Mesenchymal stem cell (in vitro differentiated cells and primary cell): ENCODE measurements at regions not wholly inside any gene's neighbourhood (a gene's known extent, or its start where the extent isn't known, plus 50 kb on each side); places are given as distances from the start of the nearest gene placed in this dataset.

Experiments
- DNase-seq: peaks from one replicate; pipeline ENCODE4 v3.0.0-alpha.2; 2013
- H2AFZ ChIP-seq: one replicate; pipeline ENCODE4 v1.6.1; 2013; ENCODE audit warnings: low read depth, mild to moderate bottlenecking, control low read depth, inconsistent platforms, low read length, moderate library complexity
- H2AK5ac ChIP-seq: 2 replicates; pipeline ENCODE4 v1.6.1; 2013; ENCODE audit warnings: low read length, moderate library complexity, mild to moderate bottlenecking, inconsistent platforms; ENCODE audit not compliant: severe bottlenecking
- H2BK120ac ChIP-seq: one replicate; pipeline ENCODE4 v1.6.1; 2013; ENCODE audit warnings: low read depth, mild to moderate bottlenecking, inconsistent platforms, low read length, moderate library complexity
- H2BK12ac ChIP-seq, 2 experiments: one replicate each; pipeline ENCODE4 v1.6.1; 2013; ENCODE audit warnings: inconsistent platforms in 2 of 2, low read length in 2 of 2, mild to moderate bottlenecking in 2 of 2, moderate library complexity in 2 of 2, control low read depth in 1 of 2
- H2BK15ac ChIP-seq: one replicate; pipeline ENCODE4 v1.6.1; 2013; ENCODE audit warnings: mild to moderate bottlenecking, low read depth, inconsistent platforms; ENCODE audit not compliant: poor library complexity, severe bottlenecking
- H2BK5ac ChIP-seq: 2 replicates; pipeline ENCODE4 v1.6.1; 2013; ENCODE audit warnings: low read depth, mild to moderate bottlenecking, low read length, control low read depth, inconsistent platforms; ENCODE audit not compliant: poor library complexity, severe bottlenecking
- H3K14ac ChIP-seq, 2 experiments: one replicate each; pipeline ENCODE4 v1.6.1; 2013; ENCODE audit warnings: inconsistent platforms in 2 of 2, low read length in 2 of 2, control low read depth in 1 of 2, mild to moderate bottlenecking in 1 of 2, moderate library complexity in 1 of 2
- H3K18ac ChIP-seq, 2 experiments: one replicate each; pipeline ENCODE4 v1.6.1; 2013; ENCODE audit warnings: inconsistent platforms in 2 of 2, low read length in 2 of 2, control low read depth in 1 of 2, low read depth in 1 of 2, mild to moderate bottlenecking in 1 of 2
- H3K23ac ChIP-seq, 2 experiments: one replicate each; pipeline ENCODE4 v1.6.1; 2013; ENCODE audit warnings: inconsistent platforms in 2 of 2, low read length in 2 of 2, mild to moderate bottlenecking in 2 of 2, moderate library complexity in 2 of 2, control low read depth in 1 of 2
- H3K27ac ChIP-seq: 2 replicates; pipeline ENCODE4 v1.5.1; 2013; ENCODE audit warnings: mild to moderate bottlenecking, moderate library complexity, low read length, control low read depth, inconsistent platforms; ENCODE audit not compliant: poor library complexity, severe bottlenecking
- H3K27me3 ChIP-seq, 2 experiments: 2 replicates each; pipeline versions ENCODE4 v1.6.1 to v1.7.0; 2013; ENCODE audit warnings: low read length in 2 of 2, mild to moderate bottlenecking in 2 of 2, moderate library complexity in 2 of 2, control low read depth in 1 of 2, inconsistent platforms in 1 of 2; ENCODE audit not compliant: control insufficient read depth in 1 of 2, insufficient read depth in 1 of 2
- H3K36me3 ChIP-seq, 2 experiments: 2 replicates each; pipeline versions ENCODE4 v1.6.1 to v1.7.0; 2013; ENCODE audit warnings: low read length in 2 of 2, control low read depth in 1 of 2, inconsistent platforms in 1 of 2, low read depth in 1 of 2, mild to moderate bottlenecking in 1 of 2; ENCODE audit not compliant: insufficient read depth in 2 of 2, control insufficient read depth in 1 of 2
- H3K4ac ChIP-seq, 2 experiments: one replicate each; pipeline ENCODE4 v1.6.1; 2013; ENCODE audit warnings: inconsistent platforms in 2 of 2, low read length in 2 of 2, mild to moderate bottlenecking in 2 of 2, moderate library complexity in 2 of 2, control low read depth in 1 of 2, low read depth in 1 of 2
- H3K4me1 ChIP-seq: 2 replicates; pipeline ENCODE4 v1.6.1; 2013; ENCODE audit warnings: low read depth, low read length, control low read depth; ENCODE audit not compliant: control insufficient read depth, insufficient read depth
- H3K4me2 ChIP-seq: 2 replicates; pipeline ENCODE4 v1.6.1; 2013; ENCODE audit warnings: low read length, mild to moderate bottlenecking, inconsistent platforms; ENCODE audit not compliant: poor library complexity, severe bottlenecking
- H3K4me3 ChIP-seq, 2 experiments: 2 replicates each; pipeline versions ENCODE4 v1.5.1 to v1.7.0; 2013; ENCODE audit warnings: low read length in 2 of 2, mild to moderate bottlenecking in 2 of 2, control low read depth in 1 of 2, low read depth in 1 of 2; ENCODE audit not compliant: insufficient read depth in 1 of 2
- H3K79me1 ChIP-seq: replicated peaks from 2 replicates; pipeline ENCODE4 v1.6.1; 2013; ENCODE audit warnings: mild to moderate bottlenecking, control low read depth, low read length, inconsistent platforms; ENCODE audit not compliant: poor library complexity, severe bottlenecking
- H3K9ac ChIP-seq: 2 replicates; pipeline ENCODE4 v1.7.0; 2013; ENCODE audit warnings: mild to moderate bottlenecking, low read length, moderate library complexity
- H3K9me3 ChIP-seq: 2 replicates; pipeline ENCODE4 v1.7.0; 2013; ENCODE audit warnings: mild to moderate bottlenecking, low read length; ENCODE audit not compliant: control insufficient read depth
- H4K8ac ChIP-seq: one replicate; pipeline ENCODE4 v1.6.1; 2013; ENCODE audit warnings: inconsistent platforms, mild to moderate bottlenecking, low read length, moderate library complexity
- H4K91ac ChIP-seq: one replicate; pipeline ENCODE4 v1.6.1; 2013; ENCODE audit warnings: mild to moderate bottlenecking, low read length, inconsistent platforms
- WGBS: methylation state at CpG from one replicate; pipeline ENCODE4 v1.1.7; 2013; ENCODE audit warnings: mixed read lengths; 5-methylcytosine and 5-hydroxymethylcytosine counted together

DNA sequence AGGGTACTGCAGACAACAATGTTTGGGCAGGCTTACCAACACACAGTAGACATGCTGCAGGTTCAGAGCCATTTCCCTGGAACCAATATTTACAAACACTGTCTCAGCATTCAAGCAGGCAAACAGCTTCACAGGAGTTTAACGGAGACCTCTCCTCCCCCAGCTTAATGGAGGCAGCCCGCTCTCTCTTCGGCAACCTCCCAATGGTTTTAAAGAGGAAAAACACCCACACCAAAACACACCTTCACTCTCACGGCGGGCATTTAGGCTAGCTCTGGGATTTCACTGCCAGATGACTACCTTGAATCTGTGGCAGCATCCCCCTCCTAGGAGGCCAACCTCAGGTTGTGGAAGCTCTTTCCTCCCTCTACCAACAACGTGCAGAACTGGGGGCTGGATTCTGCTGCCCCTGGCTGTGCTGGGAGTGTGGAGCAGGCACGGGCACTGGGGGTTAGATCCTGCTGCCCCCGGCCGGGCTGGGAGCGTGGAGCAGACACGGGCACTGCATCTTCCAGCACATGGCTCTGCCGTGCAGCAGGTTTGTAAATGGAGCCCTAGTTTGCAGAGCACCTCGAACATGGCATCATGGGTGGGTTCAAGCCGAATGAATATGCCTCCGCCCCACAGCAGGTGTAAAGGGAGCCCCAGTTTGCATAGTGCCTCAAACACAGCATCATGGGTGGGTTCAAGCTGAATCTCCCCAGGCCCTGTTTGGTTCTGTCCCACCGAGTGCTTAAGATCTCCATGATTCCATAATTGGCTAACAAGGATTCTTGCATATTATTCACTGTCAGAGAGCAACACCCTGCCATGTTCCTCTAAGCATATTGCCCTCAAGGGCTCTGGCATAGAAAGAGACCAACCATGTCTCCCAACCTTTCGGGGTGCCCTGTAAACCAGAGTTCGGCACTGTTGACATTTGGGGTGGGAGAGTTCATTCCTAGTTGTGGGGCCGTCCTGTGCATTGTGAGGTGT, 86.4 kb downstream of the RBFOX3 start:
- H3K9me3 ChIP-seq: no peaks in the 10 kb centered on the region
- no peak overlapping the region for H3K4ac ChIP-seq
- no peaks in the 10 kb centered on the region for H3K36me3 ChIP-seq
- no peak overlapping the region for H2AFZ ChIP-seq
- no peak overlapping the region for H2BK15ac ChIP-seq
- H3K14ac ChIP-seq: no peak overlapping the region
- no peak overlapping the region for H2BK12ac ChIP-seq
- no peak overlapping the region for H3K4me2 ChIP-seq
- no peaks in the 10 kb centered on the region for H3K4me1 ChIP-seq
- no peak overlapping the region for H2BK5ac ChIP-seq
- H2BK120ac ChIP-seq: no peak overlapping the region
- DNase-seq: no peak
- H3K18ac ChIP-seq: no peak overlapping the region
- WGBS: 75% methylated on average over 18 of the region's 19 CpGs
- no peak overlapping the region for H2AK5ac ChIP-seq
- H4K8ac ChIP-seq: no peak overlapping the region
- no peak overlapping the region for H3K4me3 ChIP-seq
- H3K27me3 ChIP-seq: peaks cover 0 to 88% of the 10 kb centered on the region in 2 experiments
- H3K79me1 ChIP-seq: no peaks in the 10 kb centered on the region
- H3K23ac ChIP-seq: no peak overlapping the region
- H3K27ac ChIP-seq: no peak overlapping the region
- no peak overlapping the region for H3K9ac ChIP-seq
- no peak overlapping the region for H4K91ac ChIP-seq

DNA sequence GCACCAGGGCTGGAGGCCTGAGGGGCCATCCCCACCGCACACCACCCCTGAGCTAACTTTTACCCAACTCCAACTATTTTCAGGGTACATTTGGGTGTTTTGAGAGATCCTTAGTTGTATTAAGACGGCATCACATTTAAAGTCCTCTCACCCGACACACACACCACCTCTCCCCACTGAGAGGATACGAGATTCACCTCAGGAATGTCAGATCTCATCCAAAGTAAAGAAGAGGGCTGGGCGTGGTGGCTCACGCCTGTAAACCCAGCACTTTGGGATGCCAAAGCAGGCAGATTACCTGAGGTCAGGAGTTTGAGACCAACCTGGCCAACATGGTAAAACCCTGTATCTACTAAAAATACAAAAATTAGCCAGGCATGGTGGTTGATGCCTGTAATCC, 88.4 kb downstream of the RBFOX3 start:
- Histone ChIP-seq H3K36me3 (no peaks in the 10 kb centered on the region), H3K4me3 (no peak overlapping the region), H2BK12ac (no peak overlapping the region), H3K14ac (no peak overlapping the region), H3K27me3 (peaks cover 0 to 89% of the 10 kb centered on the region in 2 experiments), H3K18ac (no peak overlapping the region), H2BK120ac (no peak overlapping the region), H2AFZ (no peak overlapping the region), H3K79me1 (no peaks in the 10 kb centered on the region), H3K9ac (no peak overlapping the region), H3K4ac (no peak overlapping the region), H3K4me1 (no peaks in the 10 kb centered on the region), H3K4me2 (no peak overlapping the region), H2BK5ac (no peak overlapping the region), H4K8ac (no peak overlapping the region), H3K27ac (no peak overlapping the region), H2BK15ac (no peak overlapping the region), H2AK5ac (no peak overlapping the region), H4K91ac (no peak overlapping the region), H3K9me3 (no peaks in the 10 kb centered on the region), H3K23ac (no peak overlapping the region)
- no peak for DNase-seq
- WGBS: 77% methylated on average over 5 of the region's 6 CpGs

DNA sequence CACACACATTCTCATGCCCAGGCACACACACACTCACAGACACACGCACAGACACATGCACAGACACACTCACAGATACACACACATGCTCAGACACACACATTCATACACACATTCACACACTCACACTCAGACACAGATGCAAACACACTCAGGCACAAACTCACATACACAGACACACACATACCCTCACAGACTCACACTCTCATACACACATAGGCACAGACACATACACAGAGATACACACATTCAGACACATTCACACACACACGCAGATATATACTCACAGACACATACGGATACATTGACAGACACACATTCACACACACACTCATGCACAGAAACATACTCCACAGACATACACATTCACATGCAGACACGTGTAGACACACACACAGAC, 89.6 kb downstream of the RBFOX3 start:
- Histone ChIP-seq H3K23ac (no peak overlapping the region), H2BK12ac (no peak overlapping the region), H2BK15ac (no peak overlapping the region), H3K27ac (no peak overlapping the region), H3K18ac (no peak overlapping the region), H3K4me3 (no peak overlapping the region), H3K14ac (no peak overlapping the region), H4K91ac (no peak overlapping the region), H3K36me3 (no peaks in the 10 kb centered on the region), H3K4ac (no peak overlapping the region), H3K27me3 (peaks cover 0 to 87% of the 10 kb centered on the region in 2 experiments), H3K4me1 (no peaks in the 10 kb centered on the region), H3K9ac (no peak overlapping the region), H2BK5ac (no peak overlapping the region), H2AFZ (no peak overlapping the region), H3K79me1 (no peaks in the 10 kb centered on the region), H2AK5ac (no peak overlapping the region), H3K4me2 (no peak overlapping the region), H4K8ac (no peak overlapping the region), H3K9me3 (no peaks in the 10 kb centered on the region), H2BK120ac (no peak overlapping the region)
- WGBS: 79% methylated on average over 4 of the region's 4 CpGs
- no peak for DNase-seq

DNA sequence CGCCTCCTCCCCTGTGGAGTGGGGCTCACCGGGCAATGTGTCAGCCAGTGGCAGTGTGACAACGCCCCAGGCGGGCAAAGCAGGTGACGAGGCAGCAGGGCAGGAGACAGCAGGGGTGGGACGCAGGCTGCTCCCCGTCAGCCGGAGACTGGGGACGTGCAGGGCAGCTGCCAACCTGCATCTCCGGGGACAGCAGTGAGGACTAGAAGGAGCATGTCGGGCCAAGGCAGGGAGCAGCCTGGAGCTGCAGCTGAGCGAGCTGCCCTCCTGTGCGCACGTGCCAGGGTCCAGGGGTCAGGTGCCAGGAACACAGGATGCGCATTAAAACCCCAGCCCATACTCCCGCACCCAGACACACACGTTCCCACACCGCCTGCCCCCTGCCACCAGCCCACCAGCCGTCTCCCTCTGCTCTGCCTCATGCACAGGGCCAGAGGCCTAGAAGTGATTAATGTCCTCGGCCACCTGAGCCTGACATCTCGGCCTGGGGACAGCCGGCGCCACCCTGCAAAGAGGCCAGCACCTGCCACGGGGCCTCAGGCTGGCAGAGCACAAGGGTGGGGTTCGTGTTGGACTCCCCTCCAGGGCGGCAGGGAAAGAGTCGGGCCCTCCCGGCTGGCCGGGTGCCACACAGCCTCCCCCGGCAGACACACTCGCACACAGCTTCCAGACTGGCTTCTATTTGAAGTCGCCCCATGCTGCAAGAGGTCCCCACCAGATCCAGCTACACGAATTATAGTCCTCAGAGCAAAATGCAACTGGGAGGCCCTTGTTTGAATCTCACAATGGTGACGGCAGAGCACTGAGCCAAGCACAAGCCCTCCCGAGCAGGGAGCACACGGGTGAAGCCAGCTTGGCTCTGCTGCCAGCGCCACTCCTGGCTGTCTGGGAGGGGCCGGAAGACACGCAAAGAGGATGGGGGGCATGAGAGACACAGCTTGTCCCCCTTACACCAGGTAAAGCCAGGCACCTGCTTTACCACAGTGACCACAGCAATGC, 90.4 kb downstream of the RBFOX3 start:
- Histone ChIP-seq H3K23ac (no peak overlapping the region), H2BK12ac (no peak overlapping the region), H2BK5ac (no peak overlapping the region), H3K4ac (no peak overlapping the region), H3K4me2 (no peak overlapping the region), H3K27ac (no peak overlapping the region), H3K9me3 (no peaks in the 10 kb centered on the region), H2BK120ac (no peak overlapping the region), H3K9ac (no peak overlapping the region), H3K4me1 (no peaks in the 10 kb centered on the region), H3K14ac (no peak overlapping the region), H3K4me3 (no peak overlapping the region), H4K8ac (no peak overlapping the region), H3K18ac (no peak overlapping the region), H2BK15ac (no peak overlapping the region), H3K27me3 (peaks cover 0 to 87% of the 10 kb centered on the region in 2 experiments), H2AFZ (no peak overlapping the region), H4K91ac (no peak overlapping the region), H3K36me3 (no peaks in the 10 kb centered on the region), H2AK5ac (no peak overlapping the region), H3K79me1 (no peaks in the 10 kb centered on the region)
- 86% methylated on average over 39 of the region's 39 CpGs for WGBS
- no peak for DNase-seq
